HL-60 (cell line): ENCODE measurements at regions not wholly inside any gene's neighbourhood (a gene's known extent, or its start where the extent isn't known, plus 50 kb on each side); places are given as distances from the start of the nearest gene placed in this dataset.

Source experiments
- CTCF ChIP-seq: IDR thresholded peaks from one replicate; pipeline ENCODE4 v1.5.1; 2011; ENCODE audit warnings: low read length, control low read depth, inconsistent platforms; ENCODE audit not compliant: insufficient read depth
- GABPA ChIP-seq: IDR thresholded peaks from 2 replicates; pipeline ENCODE4 v1.6.1; 2012; ENCODE audit warnings: low read depth
- POLR2AphosphoS5 ChIP-seq: IDR thresholded peaks from 2 replicates; pipeline ENCODE4 v1.6.1; 2012; ENCODE audit warnings: low read depth
- SPI1 ChIP-seq: IDR thresholded peaks from 2 replicates; pipeline ENCODE4 v1.6.1; 2012; ENCODE audit warnings: low read depth, mild to moderate bottlenecking, borderline replicate concordance
- TF ChIP-seq, protein P1 (sequence below): IDR thresholded peaks from 2 replicates; pipeline ENCODE4 v1.6.1; 2012; ENCODE audit warnings: low read depth; ENCODE audit not compliant: insufficient replicate concordance

- TF ChIP-seq CTCF (no peak), GABPA (no peak), POLR2AphosphoS5 (no peak), SPI1 (no peak)
- TF ChIP-seq, protein P1, sequence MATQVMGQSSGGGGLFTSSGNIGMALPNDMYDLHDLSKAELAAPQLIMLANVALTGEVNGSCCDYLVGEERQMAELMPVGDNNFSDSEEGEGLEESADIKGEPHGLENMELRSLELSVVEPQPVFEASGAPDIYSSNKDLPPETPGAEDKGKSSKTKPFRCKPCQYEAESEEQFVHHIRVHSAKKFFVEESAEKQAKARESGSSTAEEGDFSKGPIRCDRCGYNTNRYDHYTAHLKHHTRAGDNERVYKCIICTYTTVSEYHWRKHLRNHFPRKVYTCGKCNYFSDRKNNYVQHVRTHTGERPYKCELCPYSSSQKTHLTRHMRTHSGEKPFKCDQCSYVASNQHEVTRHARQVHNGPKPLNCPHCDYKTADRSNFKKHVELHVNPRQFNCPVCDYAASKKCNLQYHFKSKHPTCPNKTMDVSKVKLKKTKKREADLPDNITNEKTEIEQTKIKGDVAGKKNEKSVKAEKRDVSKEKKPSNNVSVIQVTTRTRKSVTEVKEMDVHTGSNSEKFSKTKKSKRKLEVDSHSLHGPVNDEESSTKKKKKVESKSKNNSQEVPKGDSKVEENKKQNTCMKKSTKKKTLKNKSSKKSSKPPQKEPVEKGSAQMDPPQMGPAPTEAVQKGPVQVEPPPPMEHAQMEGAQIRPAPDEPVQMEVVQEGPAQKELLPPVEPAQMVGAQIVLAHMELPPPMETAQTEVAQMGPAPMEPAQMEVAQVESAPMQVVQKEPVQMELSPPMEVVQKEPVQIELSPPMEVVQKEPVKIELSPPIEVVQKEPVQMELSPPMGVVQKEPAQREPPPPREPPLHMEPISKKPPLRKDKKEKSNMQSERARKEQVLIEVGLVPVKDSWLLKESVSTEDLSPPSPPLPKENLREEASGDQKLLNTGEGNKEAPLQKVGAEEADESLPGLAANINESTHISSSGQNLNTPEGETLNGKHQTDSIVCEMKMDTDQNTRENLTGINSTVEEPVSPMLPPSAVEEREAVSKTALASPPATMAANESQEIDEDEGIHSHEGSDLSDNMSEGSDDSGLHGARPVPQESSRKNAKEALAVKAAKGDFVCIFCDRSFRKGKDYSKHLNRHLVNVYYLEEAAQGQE, result no peak
Observed at GRCh38 chr4:123014038-123014437, 91.6 kb upstream of the NUDT6 start.
